ENCODE measurements at regions not wholly inside any gene's neighbourhood (a gene's known extent, or its start where the extent isn't known, plus 50 kb on each side); places are given as distances from the start of the nearest gene placed in this dataset.

- DNase-seq (ENCODE audit: low read depth): no peak
These were observed 52.4 kb downstream of the CBLL2 start for GRCh38 chrX:22325096-22325495.

- no peak for DNase-seq (ENCODE audit: low read depth)
These were observed 57.1 kb downstream of the CBLL2 start for GRCh38 chrX:22329783-22330182.

- no peak for DNase-seq (ENCODE audit: low read depth)
These were observed 66.0 kb downstream of the CBLL2 start for GRCh38 chrX:22338740-22339139.

GRCh38 chrX:22339459-22339858 lies 66.7 kb downstream of the CBLL2 start:
- DNase-seq (ENCODE audit: low read depth): no peak

- no peak for DNase-seq (ENCODE audit: low read depth)
These were observed 67.4 kb downstream of the CBLL2 start for GRCh38 chrX:22340022-22340616.

- DNase-seq (ENCODE audit: low read depth): no peak
These were observed 70.5 kb downstream of the CBLL2 start for GRCh38 chrX:22343192-22343591.

GRCh38 chrX:22345884-22346283 lies 73.2 kb downstream of the CBLL2 start:
- no peak for DNase-seq (ENCODE audit: low read depth)

- no peak for DNase-seq (ENCODE audit: low read depth)
These were observed 74.8 kb downstream of the CBLL2 start for GRCh38 chrX:22347491-22347890.

GRCh38 chrX:22349116-22349515 lies 76.4 kb downstream of the CBLL2 start:
- no peak for DNase-seq (ENCODE audit: low read depth)

- no peak for DNase-seq (ENCODE audit: low read depth)
These were observed 78.4 kb downstream of the CBLL2 start for GRCh38 chrX:22351076-22351475.

GRCh38 chrX:22351966-22352365 lies 79.3 kb downstream of the CBLL2 start:
- DNase-seq (ENCODE audit: low read depth): no peak

- no peak for DNase-seq (ENCODE audit: low read depth)
These were observed 84.9 kb downstream of the CBLL2 start for GRCh38 chrX:22357621-22358020.

GRCh38 chrX:22360129-22360528 lies 87.4 kb downstream of the CBLL2 start:
- DNase-seq (ENCODE audit: low read depth): no peak

- peak; percentile 45 for DNase-seq (ENCODE audit: low read depth)
These were observed 92.7 kb downstream of the CBLL2 start for GRCh38 chrX:22365460-22365859.

GRCh38 chrX:22366166-22366702 lies 93.5 kb downstream of the CBLL2 start:
- DNase-seq (ENCODE audit: low read depth): no peak

GRCh38 chrX:22366906-22367305 lies 94.2 kb downstream of the CBLL2 start:
- no peak for DNase-seq (ENCODE audit: low read depth)

GRCh38 chrX:22373094-22373493 lies 100.4 kb downstream of the CBLL2 start:
- DNase-seq (ENCODE audit: low read depth): no peak

GRCh38 chrX:22373766-22374165 lies 101.1 kb downstream of the CBLL2 start:
- no peak for DNase-seq (ENCODE audit: low read depth)

- DNase-seq (ENCODE audit: low read depth): no peak
These were observed 103.7 kb downstream of the CBLL2 start for GRCh38 chrX:22376369-22376768.

- DNase-seq (ENCODE audit: low read depth): no peak
These were observed 105.6 kb downstream of the CBLL2 start for GRCh38 chrX:22378296-22378695.

GRCh38 chrX:22383988-22384387 lies 111.3 kb downstream of the CBLL2 start:
- DNase-seq (ENCODE audit: low read depth): no peak

- peak; percentile 63 for DNase-seq (ENCODE audit: low read depth)
These were observed 117.0 kb downstream of the CBLL2 start for GRCh38 chrX:22389556-22390179.

GRCh38 chrX:22392133-22392948 lies 119.6 kb downstream of the CBLL2 start:
- no peak for DNase-seq (ENCODE audit: low read depth)

All from non-pigmented ciliary epithelial cell (primary cell).